Lower leg skin (tissue), 3 donors: ENCODE measurements at regions not wholly inside any gene's neighbourhood (a gene's known extent, or its start where the extent isn't known, plus 50 kb on each side); places are given as distances from the start of the nearest gene placed in this dataset.

Experiments used
- POLR2A ChIP-seq, 2 donors: fragments of 450-650 bp; IDR thresholded peaks; one replicate each; pipeline ENCODE4 v1.6.1; 2016 to 2017; ENCODE audit warnings: antibody characterized with exemption in 2 of 2, mild to moderate bottlenecking in 1 of 2, moderate library complexity in 1 of 2
- TF ChIP-seq, protein P1 (sequence below), 3 donors: fragments of 450-650 bp; IDR thresholded peaks; one replicate each; pipeline ENCODE4 v1.5.1; 2016; ENCODE audit warnings: antibody characterized with exemption in 3 of 3, mild to moderate bottlenecking in 3 of 3, moderate library complexity in 2 of 3

- TF ChIP-seq POLR2A (IDR thresholded peaks at IDR 0.05), result no peak
- TF ChIP-seq, protein P1, sequence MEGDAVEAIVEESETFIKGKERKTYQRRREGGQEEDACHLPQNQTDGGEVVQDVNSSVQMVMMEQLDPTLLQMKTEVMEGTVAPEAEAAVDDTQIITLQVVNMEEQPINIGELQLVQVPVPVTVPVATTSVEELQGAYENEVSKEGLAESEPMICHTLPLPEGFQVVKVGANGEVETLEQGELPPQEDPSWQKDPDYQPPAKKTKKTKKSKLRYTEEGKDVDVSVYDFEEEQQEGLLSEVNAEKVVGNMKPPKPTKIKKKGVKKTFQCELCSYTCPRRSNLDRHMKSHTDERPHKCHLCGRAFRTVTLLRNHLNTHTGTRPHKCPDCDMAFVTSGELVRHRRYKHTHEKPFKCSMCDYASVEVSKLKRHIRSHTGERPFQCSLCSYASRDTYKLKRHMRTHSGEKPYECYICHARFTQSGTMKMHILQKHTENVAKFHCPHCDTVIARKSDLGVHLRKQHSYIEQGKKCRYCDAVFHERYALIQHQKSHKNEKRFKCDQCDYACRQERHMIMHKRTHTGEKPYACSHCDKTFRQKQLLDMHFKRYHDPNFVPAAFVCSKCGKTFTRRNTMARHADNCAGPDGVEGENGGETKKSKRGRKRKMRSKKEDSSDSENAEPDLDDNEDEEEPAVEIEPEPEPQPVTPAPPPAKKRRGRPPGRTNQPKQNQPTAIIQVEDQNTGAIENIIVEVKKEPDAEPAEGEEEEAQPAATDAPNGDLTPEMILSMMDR (IDR thresholded peaks at IDR 0.05), result no peak
Measured at GRCh38 chr3:84073664-84074063, 885.1 kb upstream of the CADM2 start.
